Colonic mucosa (tissue), 4 donors: ENCODE measurements at regions not wholly inside any gene's neighbourhood (a gene's known extent, or its start where the extent isn't known, plus 50 kb on each side); places are given as distances from the start of the nearest gene placed in this dataset.

Experiments used
- DNase-seq: peaks from one replicate; pipeline ENCODE4 v3.0.0-alpha.2; 2020
- H3K27ac ChIP-seq: fragments of 200-600 bp; one replicate; pipeline ENCODE4 v1.8.0; 2021
- H3K27me3 ChIP-seq: fragments of 200-600 bp; one replicate; pipeline ENCODE4 v1.8.0; 2021
- H3K36me3 ChIP-seq: fragments of 200-600 bp; one replicate; pipeline ENCODE4 v1.8.0; 2021
- H3K4me1 ChIP-seq: fragments of 200-600 bp; one replicate; pipeline ENCODE4 v1.8.0; 2021; ENCODE audit warnings: mild to moderate bottlenecking
- H3K4me3 ChIP-seq: fragments of 200-600 bp; one replicate; pipeline ENCODE4 v1.8.0; 2021
- H3K9ac ChIP-seq, 2 donors: one replicate each; pipeline ENCODE4 v1.7.0; 2013; ENCODE audit warnings: control low read depth in 2 of 2, low read depth in 2 of 2, low read length in 2 of 2
- H3K9me3 ChIP-seq: fragments of 200-600 bp; one replicate; pipeline ENCODE4 v1.8.0; 2021
- intact Hi-C: fragments of 100-400 bp; cut with DNase I; formaldehyde crosslinking; loops from one replicate; pipeline ENCODE4 v1.14.1; 2022
- TF ChIP-seq, protein P1 (sequence below): fragments of 200-600 bp; IDR thresholded peaks from one replicate; pipeline ENCODE4 v1.8.0; 2022; ENCODE audit warnings: antibody characterized with exemption, mild to moderate bottlenecking
- donor health status: healthy.
- donor health status: DM: no; HTN: no; CAD: no.
- donor health status: DM: no; HTN: no; CAD: no.

DNA sequence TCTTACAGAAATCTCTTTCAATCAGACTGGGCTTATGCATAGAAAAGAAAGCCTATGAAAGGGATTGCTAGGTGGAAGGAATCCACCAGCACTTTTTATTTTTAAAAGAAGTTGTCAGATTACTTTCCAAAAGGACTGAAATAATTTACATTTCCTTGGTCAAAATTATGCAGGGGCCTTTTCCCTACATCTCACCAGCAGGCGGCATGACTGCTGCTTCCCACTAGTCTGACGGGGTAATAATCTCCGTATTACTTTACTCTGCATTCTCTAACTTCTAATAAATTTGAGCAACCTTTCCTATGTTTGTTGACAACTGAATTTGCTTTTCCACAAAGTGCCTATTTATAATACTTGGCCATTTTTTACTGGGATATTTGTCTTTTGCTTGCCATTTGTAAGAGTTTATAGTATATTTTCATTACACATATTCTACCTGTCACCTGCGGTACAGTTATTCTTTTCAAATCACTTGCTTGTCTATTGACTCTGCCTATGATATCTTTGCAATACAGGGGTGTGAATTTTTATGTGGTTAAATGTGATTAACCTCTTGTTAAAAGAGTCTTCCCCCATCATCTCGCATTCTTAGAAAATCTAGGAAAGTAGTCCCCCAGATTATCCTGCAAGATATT, 51.9 kb upstream of the USP47 start:
- intact Hi-C loops, result loop anchor here (10.0 kb wide), 2 partner anchors 385 to 995 kb away; no protein-coding TSS in a partner anchor
- no peak for DNase-seq
- Histone ChIP-seq H3K9me3 (no peaks in the 10 kb centered on the region), H3K4me3 (no peak overlapping the region), H3K36me3 (no peaks in the 10 kb centered on the region), H3K4me1 (no peaks in the 10 kb centered on the region), H3K9ac (no peak overlapping the region), H3K27ac (no peak overlapping the region), H3K27me3 (no peaks in the 10 kb centered on the region)
- TF ChIP-seq, protein P1, sequence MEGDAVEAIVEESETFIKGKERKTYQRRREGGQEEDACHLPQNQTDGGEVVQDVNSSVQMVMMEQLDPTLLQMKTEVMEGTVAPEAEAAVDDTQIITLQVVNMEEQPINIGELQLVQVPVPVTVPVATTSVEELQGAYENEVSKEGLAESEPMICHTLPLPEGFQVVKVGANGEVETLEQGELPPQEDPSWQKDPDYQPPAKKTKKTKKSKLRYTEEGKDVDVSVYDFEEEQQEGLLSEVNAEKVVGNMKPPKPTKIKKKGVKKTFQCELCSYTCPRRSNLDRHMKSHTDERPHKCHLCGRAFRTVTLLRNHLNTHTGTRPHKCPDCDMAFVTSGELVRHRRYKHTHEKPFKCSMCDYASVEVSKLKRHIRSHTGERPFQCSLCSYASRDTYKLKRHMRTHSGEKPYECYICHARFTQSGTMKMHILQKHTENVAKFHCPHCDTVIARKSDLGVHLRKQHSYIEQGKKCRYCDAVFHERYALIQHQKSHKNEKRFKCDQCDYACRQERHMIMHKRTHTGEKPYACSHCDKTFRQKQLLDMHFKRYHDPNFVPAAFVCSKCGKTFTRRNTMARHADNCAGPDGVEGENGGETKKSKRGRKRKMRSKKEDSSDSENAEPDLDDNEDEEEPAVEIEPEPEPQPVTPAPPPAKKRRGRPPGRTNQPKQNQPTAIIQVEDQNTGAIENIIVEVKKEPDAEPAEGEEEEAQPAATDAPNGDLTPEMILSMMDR, result peak; percentile 63

DNA sequence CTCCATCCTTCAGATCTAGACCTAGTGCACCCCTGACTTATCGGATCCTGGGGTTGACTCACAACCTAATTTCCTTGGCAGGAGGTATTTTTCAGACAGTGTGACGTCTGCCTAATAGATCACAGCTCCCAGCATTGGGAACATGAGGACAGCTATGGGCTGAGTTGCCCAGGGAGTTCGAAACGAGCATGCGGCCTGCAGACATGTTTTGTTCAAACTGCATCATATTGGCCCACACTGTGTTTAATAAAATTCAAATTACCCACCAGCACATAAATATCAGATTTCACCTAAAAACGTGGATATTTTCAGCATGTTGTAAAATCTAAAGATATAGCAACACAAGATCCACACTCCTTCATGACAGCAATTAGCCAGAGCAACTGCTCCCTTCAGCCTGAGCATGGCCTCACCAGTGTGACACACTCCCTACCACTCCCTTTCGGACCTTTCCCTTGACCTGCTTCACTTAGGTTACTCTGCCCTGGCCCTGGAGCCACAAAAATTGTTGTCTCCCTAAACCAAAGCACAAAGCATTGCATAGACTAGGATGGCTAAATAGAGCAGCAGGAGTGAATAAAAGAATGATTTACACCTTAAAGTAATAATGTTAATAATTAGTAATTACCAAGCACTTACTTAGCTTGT, 53.6 kb upstream of the USP47 start:
- H3K27ac ChIP-seq, result no peak overlapping the region
- DNase-seq, result no peak

DNA sequence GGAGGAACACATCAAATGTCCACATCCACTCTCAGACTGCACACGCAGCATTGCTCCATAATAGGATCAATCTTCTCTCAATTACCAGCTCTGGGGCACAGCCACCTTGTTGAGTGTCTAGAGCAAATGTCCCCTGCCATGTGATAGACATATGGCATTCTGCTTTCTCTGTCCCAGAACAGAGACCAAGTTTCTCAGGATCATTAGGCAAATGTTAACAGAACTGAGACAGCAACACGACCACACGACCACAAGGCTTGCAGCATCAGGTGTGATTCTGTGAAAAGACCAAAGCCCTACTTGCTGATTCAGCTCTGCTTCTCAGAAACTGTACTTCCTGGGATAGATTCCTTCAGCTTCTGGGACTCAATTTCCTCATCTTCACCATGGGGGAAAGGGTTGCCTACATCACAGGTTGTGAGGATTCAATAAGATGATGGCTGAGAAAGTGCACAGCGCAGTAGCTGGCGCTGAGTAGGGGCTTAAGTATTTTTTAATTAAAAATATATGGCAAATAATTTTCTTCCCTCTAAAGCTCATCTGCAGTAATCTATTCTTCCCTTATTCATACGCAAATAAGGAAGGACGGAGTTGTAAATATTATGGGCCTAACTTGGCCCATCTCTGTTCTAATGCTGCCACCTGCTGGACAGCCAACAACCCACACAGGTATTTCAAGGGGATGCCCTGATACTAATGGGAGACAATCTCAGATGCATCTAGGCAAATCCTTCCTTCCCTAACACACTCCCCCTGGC, 54.3 kb upstream of the USP47 start:
- Histone ChIP-seq H3K4me1 (no peaks in the 10 kb centered on the region), H3K36me3 (no peaks in the 10 kb centered on the region), H3K27me3 (no peaks in the 10 kb centered on the region), H3K27ac (no peak overlapping the region), H3K9ac (no peak overlapping the region), H3K9me3 (no peaks in the 10 kb centered on the region), H3K4me3 (no peak overlapping the region)
- peak; percentile 81 for DNase-seq
- intact Hi-C loops, result loop anchor here (2.0 to 10.0 kb wide), 3 partner anchors 383 to 993 kb away; no protein-coding TSS in a partner anchor
- TF ChIP-seq, protein P1, result peak; percentile 89

More for the DNA sequence above, 53.6 kb upstream of the USP47 start:
- intact Hi-C loops, result loop anchor here (10.0 kb wide), 2 partner anchors 383 to 993 kb away; no protein-coding TSS in a partner anchor
- Histone ChIP-seq H3K4me1 (no peaks in the 10 kb centered on the region), H3K4me3 (no peak overlapping the region), H3K9ac (no peak overlapping the region), H3K36me3 (no peaks in the 10 kb centered on the region), H3K27me3 (no peaks in the 10 kb centered on the region), H3K9me3 (no peaks in the 10 kb centered on the region)
- TF ChIP-seq, protein P1, result no peak

DNA sequence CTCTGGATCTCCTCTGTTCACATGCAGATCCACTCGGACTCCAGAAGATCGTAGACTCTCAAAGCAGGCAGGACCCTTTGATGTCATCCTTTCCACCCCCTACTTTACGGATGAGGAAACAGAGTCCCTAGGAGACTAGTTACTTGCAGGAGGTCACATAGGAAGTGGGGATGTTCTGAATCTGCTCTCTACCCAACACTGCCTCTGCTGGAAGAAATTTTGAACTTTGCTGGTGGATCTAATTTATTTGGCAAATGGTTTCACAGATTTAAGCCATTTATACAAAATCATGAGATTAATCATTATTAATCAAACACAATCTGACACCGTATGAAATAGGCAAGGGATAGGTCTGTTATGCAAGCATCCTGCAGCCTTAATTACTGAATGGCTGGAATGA, 55.0 kb upstream of the USP47 start:
- Histone ChIP-seq H3K4me1 (no peaks in the 10 kb centered on the region), H3K27ac (no peak overlapping the region), H3K9ac (no peak overlapping the region), H3K9me3 (no peaks in the 10 kb centered on the region), H3K27me3 (no peaks in the 10 kb centered on the region), H3K4me3 (no peak overlapping the region), H3K36me3 (no peaks in the 10 kb centered on the region)
- TF ChIP-seq, protein P1, result peak; percentile 25
- no peak for DNase-seq
- intact Hi-C loops, result loop anchor here (2.0 to 10.0 kb wide), 3 partner anchors 382 to 992 kb away; no protein-coding TSS in a partner anchor

DNA sequence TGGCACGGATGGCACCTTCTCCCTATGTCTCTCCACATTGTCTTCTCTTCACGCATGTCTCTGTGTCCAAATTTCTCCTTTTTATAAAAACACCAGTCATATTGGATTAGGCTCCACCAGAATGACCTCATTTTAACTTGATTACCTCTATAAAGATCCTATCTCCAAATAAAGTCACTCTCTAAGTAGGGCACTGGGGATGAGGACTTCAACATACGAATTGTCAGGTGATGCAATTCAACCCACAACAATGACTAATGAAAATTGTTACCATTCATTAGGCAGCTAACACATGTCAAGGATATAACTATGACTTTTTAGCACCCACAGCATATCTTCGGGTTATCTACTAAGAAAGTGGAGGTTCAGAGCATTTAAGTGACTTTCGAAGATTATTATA, 55.5 kb upstream of the USP47 start:
- H3K9ac ChIP-seq, result no peak overlapping the region
- H3K27ac ChIP-seq, result no peak overlapping the region

More for the DNA sequence above, 55.5 kb upstream of the USP47 start:
- Histone ChIP-seq H3K4me1 (no peaks in the 10 kb centered on the region), H3K9me3 (no peaks in the 10 kb centered on the region), H3K36me3 (no peaks in the 10 kb centered on the region), H3K27me3 (no peaks in the 10 kb centered on the region), H3K4me3 (no peak overlapping the region)
- intact Hi-C loops, result loop anchor here (2.0 to 10.0 kb wide), 3 partner anchors 381 to 991 kb away; no protein-coding TSS in a partner anchor
- TF ChIP-seq, protein P1, result no peak
- no peak for DNase-seq
